Aorta (tissue), 5 donors: ENCODE measurements at regions not wholly inside any gene's neighbourhood (a gene's known extent, or its start where the extent isn't known, plus 50 kb on each side); places are given as distances from the start of the nearest gene placed in this dataset.
A peak's percentile ranks its signal among the peaks of the same experiment; 100 is the strongest.

Experiments used
- ATAC-seq: fragments of 200-7000 bp; cut with Tn5 transposase; one replicate; pipeline ENCODE4 v1.9.1; 2022; ENCODE audit warnings: moderate library complexity; ENCODE audit not compliant: low FRiP score
- DNase-seq, 2 donors: peaks; one replicate each; pipeline ENCODE4 v3.0.0-alpha.2; 2020
- H3K27ac ChIP-seq, 2 donors: one replicate each; pipeline ENCODE4 v1.5.1; 2013; ENCODE audit warnings: low read length in 2 of 2, mild to moderate bottlenecking in 2 of 2, moderate library complexity in 2 of 2, control low read depth in 1 of 2, inconsistent platforms in 1 of 2, low read depth in 1 of 2
- H3K27me3 ChIP-seq, 2 donors: one replicate each; pipeline ENCODE4 v1.6.1; 2013; ENCODE audit warnings: control low read depth in 1 of 2, low read length in 1 of 2, mild to moderate bottlenecking in 1 of 2, moderate library complexity in 1 of 2; ENCODE audit not compliant: insufficient read depth in 2 of 2, control insufficient read depth in 1 of 2
- H3K36me3 ChIP-seq, 2 donors: one replicate each; pipeline ENCODE4 v1.6.1; 2013; ENCODE audit warnings: control low read depth in 1 of 2, low read length in 1 of 2, mild to moderate bottlenecking in 1 of 2; ENCODE audit not compliant: insufficient read depth in 2 of 2, control insufficient read depth in 1 of 2
- H3K4me1 ChIP-seq, 2 donors: one replicate each; pipeline ENCODE4 v1.6.1; 2013; ENCODE audit warnings: low read length in 2 of 2, control low read depth in 1 of 2, mild to moderate bottlenecking in 1 of 2, moderate library complexity in 1 of 2; ENCODE audit not compliant: insufficient read depth in 2 of 2, control insufficient read depth in 1 of 2
- H3K4me3 ChIP-seq, 2 donors: one replicate each; pipeline ENCODE4 v1.5.1; 2013; ENCODE audit warnings: low read length in 2 of 2, control low read depth in 1 of 2, mild to moderate bottlenecking in 1 of 2
- H3K9me3 ChIP-seq: one replicate; pipeline ENCODE4 v1.6.1; 2013; ENCODE audit warnings: mild to moderate bottlenecking, low read length; ENCODE audit not compliant: control insufficient read depth
- WGBS, 2 donors: extraction: QIAGEN DNeasy Blood & Tissue Kit; methylation state at CpG; one replicate each; pipeline ENCODE4 v1.1.7; 2013; 5-methylcytosine and 5-hydroxymethylcytosine counted together
- intact Hi-C, 2 donors: fragments of 100-400 bp; cut with DNase I; formaldehyde crosslinking; loops; one replicate each; pipeline versions ENCODE4 v1.14.2 to v1.15.0; 2022
- donor health status: healthy with polysubstance abuse.
- donor health status: Bipolar disorder and iron deficiency.
- donor health status: DM: no; HTN: no; CAD: no.
- donor health status: DM: no; HTN: no; CAD: no.
- donor health status: DM: yes; HTN: yes; CAD: no.

DNA sequence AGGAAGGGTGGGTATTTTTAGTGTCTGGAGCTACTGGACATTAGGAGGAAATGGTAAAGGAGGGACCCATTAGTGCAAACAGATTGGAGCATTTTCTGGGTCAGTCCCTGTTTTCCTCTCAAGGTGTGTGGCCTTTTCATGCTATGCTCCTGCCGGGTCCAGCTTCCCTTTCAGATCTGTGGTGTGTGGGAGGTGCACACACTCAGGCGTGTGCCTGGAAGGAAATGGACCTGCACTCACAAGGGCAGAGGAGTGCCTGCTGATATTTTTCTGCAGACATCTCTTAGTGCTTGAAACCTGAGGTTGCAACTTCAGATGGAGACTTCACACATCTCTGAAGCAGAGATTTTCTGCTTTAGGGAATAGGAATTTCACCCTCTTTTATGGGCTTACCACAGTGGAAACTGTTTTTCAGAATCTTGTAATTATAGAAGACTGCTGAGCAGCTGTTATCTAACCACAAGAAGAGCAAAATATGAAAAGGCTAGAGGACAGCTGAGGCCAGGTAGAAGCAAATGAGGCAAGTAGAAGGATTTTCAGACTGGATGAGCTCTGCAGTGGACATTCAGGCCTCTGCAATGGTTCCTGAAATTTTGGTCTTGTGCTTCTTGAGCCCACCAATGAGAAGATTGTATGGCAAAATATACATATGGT is 764.3 kb downstream of the QKI start:
- no peak overlapping the region for H3K27ac ChIP-seq
- DNase-seq (no peak), ATAC-seq (no peak)
- WGBS, 2 donors: 38 to 56% methylated on average over 2 of the region's 2 CpGs
- no peak overlapping the region for H3K4me3 ChIP-seq
- intact Hi-C loops: no loop called here
- H3K9me3 ChIP-seq: no peaks in the 10 kb centered on the region
- H3K4me1 ChIP-seq: no peaks in the 10 kb centered on the region
- H3K27me3 ChIP-seq: peaks cover 0 to 4% of the 10 kb centered on the region in 2 donors
- H3K36me3 ChIP-seq: no peaks in the 10 kb centered on the region

DNA sequence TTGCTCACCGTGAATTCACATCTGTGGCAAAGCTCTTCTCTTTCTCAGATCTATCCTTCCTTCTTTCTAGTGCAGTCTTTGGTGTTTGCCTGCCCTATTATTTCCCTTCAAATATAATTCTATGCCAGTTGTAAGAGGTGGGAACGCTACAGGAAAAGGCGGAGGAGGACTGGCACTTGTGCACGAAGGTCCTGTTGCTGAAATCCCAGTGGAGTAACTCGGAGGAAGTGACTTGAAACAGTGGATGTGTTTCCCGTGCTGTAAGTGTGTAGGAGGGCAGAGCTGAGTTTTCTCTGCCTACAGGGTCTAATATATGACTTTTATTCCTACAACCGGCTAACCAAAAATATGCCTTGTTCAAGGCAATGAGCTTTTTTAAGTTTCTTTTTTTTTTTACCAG is 754.8 kb downstream of the QKI start:
- DNase-seq: no peak
- ATAC-seq: no peak
- Histone ChIP-seq H3K27ac (no peak overlapping the region), H3K4me1 (no peaks in the 10 kb centered on the region), H3K9me3 (peaks cover 1% of the 10 kb centered on the region), H3K4me3 (no peak overlapping the region), H3K36me3 (no peaks in the 10 kb centered on the region), H3K27me3 (no peaks in the 10 kb centered on the region)
- intact Hi-C loops: no loop called here
- WGBS, 2 donors: 60 to 65% methylated on average over 7 of the region's 7 CpGs

DNA sequence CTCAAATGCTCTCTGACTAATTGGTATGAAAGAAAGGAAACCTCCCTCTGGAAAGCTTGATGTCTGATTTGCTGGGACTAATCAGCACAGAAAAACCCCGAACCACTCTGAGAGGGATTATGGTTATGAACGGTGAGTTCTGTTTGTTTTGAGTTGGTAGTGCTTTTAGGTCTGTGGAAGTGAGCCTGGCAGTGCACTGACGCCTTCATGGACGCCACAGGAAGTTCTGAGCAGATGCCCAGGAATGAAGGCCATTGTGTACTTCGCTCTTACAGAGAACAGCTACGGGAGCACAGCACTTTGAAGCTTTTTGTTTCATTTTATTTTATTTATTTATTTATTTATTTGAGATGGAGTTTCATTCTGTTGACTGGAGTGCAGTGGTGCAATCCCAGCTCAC is 754.1 kb downstream of the QKI start:
- Histone ChIP-seq H3K4me3 (no peak overlapping the region), H3K27me3 (no peaks in the 10 kb centered on the region), H3K4me1 (no peaks in the 10 kb centered on the region), H3K36me3 (no peaks in the 10 kb centered on the region), H3K27ac (no peak overlapping the region), H3K9me3 (peaks cover 1% of the 10 kb centered on the region)
- WGBS, 2 donors: 68 to 73% methylated on average over 6 of the region's 6 CpGs
- intact Hi-C loops: no loop called here
- ATAC-seq: no peak
- no peak for DNase-seq

DNA sequence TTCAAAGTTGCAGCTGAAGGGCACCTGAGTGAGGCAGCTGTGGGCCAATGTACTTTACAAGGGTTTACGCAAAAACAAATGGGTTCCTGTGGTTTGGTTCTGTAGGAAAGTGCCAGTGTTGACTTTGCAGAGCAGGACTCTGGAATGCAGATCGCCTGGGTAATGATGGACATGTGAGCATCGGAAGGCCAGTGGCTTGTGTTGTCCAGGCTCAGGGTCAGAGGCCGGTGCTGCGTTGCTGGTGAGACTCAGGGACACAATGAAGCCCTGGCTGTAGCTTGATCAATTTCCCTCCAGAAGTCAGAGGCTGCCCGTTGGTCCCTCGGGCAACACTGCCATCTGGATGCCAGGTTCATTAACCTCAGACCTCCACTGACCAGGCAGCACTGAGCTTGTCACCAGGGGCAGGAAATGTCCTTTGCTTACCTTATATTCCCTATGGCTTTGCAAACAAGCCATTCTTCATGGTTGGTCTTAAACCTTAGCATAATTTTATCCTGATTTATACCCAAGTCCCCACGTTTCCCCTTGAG is 753.4 kb downstream of the QKI start:
- Histone ChIP-seq H3K27me3 (no peaks in the 10 kb centered on the region), H3K27ac (no peak overlapping the region), H3K4me3 (no peak overlapping the region), H3K4me1 (no peaks in the 10 kb centered on the region), H3K9me3 (peaks cover 1% of the 10 kb centered on the region), H3K36me3 (no peaks in the 10 kb centered on the region)
- intact Hi-C loops: no loop called here
- 53 to 72% methylated on average over 8 of the region's 8 CpGs for WGBS, 2 donors
- no peak for ATAC-seq
- no peak for DNase-seq

DNA sequence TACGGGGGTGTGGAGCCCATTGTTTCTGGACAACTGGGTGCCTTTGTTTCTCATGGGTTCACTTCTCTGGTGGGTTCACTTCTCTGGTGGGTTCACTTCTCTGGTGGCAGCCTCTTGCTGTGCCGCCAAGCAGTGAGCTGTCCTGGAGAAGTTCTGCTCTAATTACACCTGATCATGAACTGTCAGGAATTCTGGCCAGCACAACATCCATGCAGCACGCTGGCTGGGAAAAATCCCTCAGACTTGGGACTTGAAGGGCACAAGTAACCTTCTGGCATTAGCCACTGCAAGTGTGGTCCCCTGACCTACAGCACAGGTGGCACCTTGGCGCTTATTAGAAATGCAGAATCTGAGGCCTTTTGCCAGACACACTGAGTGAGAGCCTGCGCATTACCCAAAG is 752.5 kb downstream of the QKI start:
- ATAC-seq (no peak), DNase-seq (no peak)
- WGBS, 2 donors: 90 to 92% methylated on average over 5 of the region's 5 CpGs
- Histone ChIP-seq H3K4me1 (no peaks in the 10 kb centered on the region), H3K9me3 (peaks cover 3% of the 10 kb centered on the region), H3K27ac (no peak overlapping the region), H3K36me3 (no peaks in the 10 kb centered on the region), H3K4me3 (no peak overlapping the region), H3K27me3 (no peaks in the 10 kb centered on the region)
- intact Hi-C loops: no loop called here

DNA sequence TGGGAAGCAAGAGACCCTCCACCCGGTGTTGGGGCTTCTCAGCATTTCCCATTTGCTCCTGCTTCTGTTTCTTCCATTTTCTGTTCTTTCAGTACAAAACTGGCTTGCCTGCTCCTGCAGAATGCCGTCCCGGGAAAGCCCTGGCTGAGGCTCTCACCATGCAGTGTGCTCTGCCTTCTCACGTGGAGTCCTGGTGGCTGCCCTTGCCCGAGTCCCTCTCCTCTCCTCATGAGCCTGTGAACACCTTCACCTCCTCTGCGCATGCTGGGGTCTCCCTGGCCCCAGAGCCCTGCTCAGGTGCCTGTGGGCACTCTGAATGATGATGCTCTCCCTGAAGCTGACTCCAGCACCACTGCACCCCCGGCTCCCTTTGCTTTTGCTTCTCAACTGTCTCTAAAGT is 752.0 kb downstream of the QKI start:
- ATAC-seq: peak; percentile 40

DNA sequence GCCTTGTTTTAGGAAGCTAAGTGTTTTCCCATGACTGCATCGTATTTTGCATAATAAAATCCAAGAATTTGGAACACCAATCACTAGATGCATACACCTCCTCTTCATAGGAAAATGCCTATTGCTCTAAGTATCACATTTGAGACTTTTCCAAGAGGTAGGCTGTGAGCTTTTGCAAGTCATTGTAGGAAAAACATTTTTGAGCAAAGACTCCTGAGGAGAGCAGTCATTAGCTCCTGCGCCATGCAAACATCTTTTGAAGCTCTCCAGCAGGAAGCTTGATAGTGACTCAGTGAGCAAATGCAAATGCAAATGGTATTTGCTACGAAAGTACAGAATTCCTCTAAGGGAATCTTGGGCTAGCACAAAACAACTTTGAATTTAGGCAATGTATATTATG is 750.4 kb downstream of the QKI start:
- intact Hi-C loops: no loop called here
- DNase-seq (no peak), ATAC-seq (no peak)
- no peak overlapping the region for H3K27ac ChIP-seq
- 66 to 72% methylated on average over 3 of the region's 3 CpGs for WGBS, 2 donors
- no peaks in the 10 kb centered on the region for H3K27me3 ChIP-seq
- no peaks in the 10 kb centered on the region for H3K36me3 ChIP-seq
- H3K4me1 ChIP-seq: no peaks in the 10 kb centered on the region
- peaks cover 3% of the 10 kb centered on the region for H3K9me3 ChIP-seq
- no peak overlapping the region for H3K4me3 ChIP-seq

More for the DNA sequence above, 752.0 kb downstream of the QKI start:
- H3K27me3 ChIP-seq: no peaks in the 10 kb centered on the region
- DNase-seq: no peak
- intact Hi-C loops: no loop called here
- H3K4me1 ChIP-seq: no peaks in the 10 kb centered on the region
- H3K9me3 ChIP-seq: peaks cover 3% of the 10 kb centered on the region
- H3K4me3 ChIP-seq: no peak overlapping the region
- WGBS, 2 donors: 77 to 86% methylated on average over 7 of the region's 7 CpGs
- no peak overlapping the region for H3K27ac ChIP-seq
- no peaks in the 10 kb centered on the region for H3K36me3 ChIP-seq

DNA sequence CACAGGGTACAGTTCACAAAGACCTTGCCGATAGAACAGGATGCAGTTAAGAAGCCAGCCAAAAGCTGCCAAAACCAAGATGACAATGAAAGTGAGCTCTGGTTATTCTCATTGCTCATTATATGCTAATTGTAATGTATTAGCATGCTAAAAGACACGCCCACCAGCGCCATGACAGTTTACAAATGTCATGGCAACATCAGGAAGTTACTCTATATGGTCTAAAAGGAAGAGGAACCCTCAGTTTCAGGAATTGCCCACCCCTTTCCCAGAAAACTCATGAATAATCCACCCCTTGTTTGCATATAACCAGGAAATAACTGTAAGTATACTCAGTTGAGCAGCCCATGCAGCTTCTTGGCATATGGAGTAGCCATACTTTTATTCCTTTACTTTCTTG is 748.7 kb downstream of the QKI start:
- Histone ChIP-seq H3K27me3 (no peaks in the 10 kb centered on the region), H3K4me1 (no peaks in the 10 kb centered on the region), H3K9me3 (peaks cover 3% of the 10 kb centered on the region), H3K36me3 (no peaks in the 10 kb centered on the region), H3K27ac (no peak overlapping the region), H3K4me3 (no peak overlapping the region)
- ATAC-seq (no peak), DNase-seq (no peak)
- intact Hi-C loops: no loop called here
- 83 to 86% methylated on average over 3 of the region's 3 CpGs for WGBS, 2 donors

DNA sequence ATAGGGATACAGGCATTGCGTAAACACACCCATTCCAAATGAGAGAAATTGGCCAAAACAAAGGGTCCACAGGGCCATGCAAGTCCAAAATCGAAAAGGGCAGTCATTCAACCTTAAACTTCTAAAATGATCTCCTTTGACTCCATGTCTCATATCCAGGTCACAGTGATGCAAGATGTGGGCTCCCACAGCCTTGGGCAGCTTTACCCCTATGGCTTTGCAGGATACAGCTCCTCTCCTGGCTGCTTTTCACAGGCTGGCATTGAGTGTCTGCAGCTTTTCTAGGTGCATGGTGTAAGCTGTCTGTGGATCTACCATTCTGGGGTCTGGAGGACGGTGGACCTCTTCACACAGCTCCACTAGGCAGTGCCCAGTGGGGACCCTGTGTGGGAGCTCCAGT is 744.5 kb downstream of the QKI start:
- no peak overlapping the region for H3K27ac ChIP-seq
- H3K27me3 ChIP-seq: no peaks in the 10 kb centered on the region
- intact Hi-C loops: no loop called here
- no peak for ATAC-seq
- peaks cover 2% of the 10 kb centered on the region for H3K9me3 ChIP-seq
- no peaks in the 10 kb centered on the region for H3K36me3 ChIP-seq
- H3K4me1 ChIP-seq: no peaks in the 10 kb centered on the region
- no peak for DNase-seq
- no peak overlapping the region for H3K4me3 ChIP-seq
- 73 to 83% methylated on average over 3 of the region's 3 CpGs for WGBS, 2 donors
